Endodermal cell (in vitro differentiated cells): ENCODE measurements at regions not wholly inside any gene's neighbourhood (a gene's known extent, or its start where the extent isn't known, plus 50 kb on each side); places are given as distances from the start of the nearest gene placed in this dataset.

ENCODE experiments used
- DNase-seq: peaks from one replicate; pipeline ENCODE4 v3.0.0-alpha.2; 2017
- H3K27ac ChIP-seq: 2 replicates; pipeline ENCODE4 v1.5.1; 2013; ENCODE audit warnings: mild to moderate bottlenecking, low read depth, low read length, moderate library complexity
- H3K27me3 ChIP-seq: 2 replicates; pipeline ENCODE4 v1.6.1; 2013; ENCODE audit warnings: mild to moderate bottlenecking, low read length, moderate library complexity; ENCODE audit not compliant: insufficient read depth, control insufficient read depth, poor library complexity, severe bottlenecking
- H3K36me3 ChIP-seq: 2 replicates; pipeline ENCODE4 v1.7.0; 2013; ENCODE audit warnings: mild to moderate bottlenecking, low read length, moderate library complexity; ENCODE audit not compliant: control insufficient read depth, insufficient read depth
- H3K4me1 ChIP-seq: one replicate; pipeline ENCODE4 v1.7.0; 2013; ENCODE audit warnings: low read length; ENCODE audit not compliant: control insufficient read depth, insufficient read depth
- H3K4me3 ChIP-seq: 2 replicates; pipeline ENCODE4 v1.5.1; 2013; ENCODE audit warnings: mild to moderate bottlenecking, low read length, moderate library complexity
- H3K9ac ChIP-seq: 2 replicates; pipeline ENCODE4 v1.6.1; 2013; ENCODE audit warnings: mild to moderate bottlenecking, low read length, moderate library complexity; ENCODE audit not compliant: poor library complexity, severe bottlenecking; ENCODE audit errors: extremely low read depth
- H3K9me3 ChIP-seq: 2 replicates; pipeline ENCODE4 v1.6.1; 2013; ENCODE audit warnings: mild to moderate bottlenecking, low read length, moderate library complexity; ENCODE audit not compliant: control insufficient read depth
- H3K27ac Mint-ChIP-seq: 2 replicates; pipeline ENCODE4 v1.8.0; 2020; ENCODE audit warnings: mixed read lengths
- H3K27me3 Mint-ChIP-seq: 2 replicates; pipeline ENCODE4 v1.8.0; 2021; ENCODE audit warnings: mild to moderate bottlenecking, mixed read lengths; ENCODE audit not compliant: insufficient read depth
- H3K36me3 Mint-ChIP-seq: 2 replicates; pipeline ENCODE4 v1.8.0; 2020; ENCODE audit warnings: low read depth, mixed read lengths
- H3K4me1 Mint-ChIP-seq: 2 replicates; pipeline ENCODE4 v1.8.0; 2020; ENCODE audit warnings: mixed read lengths
- H3K4me3 Mint-ChIP-seq: 2 replicates; pipeline ENCODE4 v1.8.0; 2020; ENCODE audit warnings: mild to moderate bottlenecking, moderate library complexity, mixed read lengths
- H3K9me3 Mint-ChIP-seq: 2 replicates; pipeline ENCODE4 v1.8.0; 2020; ENCODE audit warnings: mild to moderate bottlenecking, mixed read lengths
- CTCF ChIP-seq: fragments of 200-600 bp; sonication (generic); conservative IDR thresholded peaks from 2 replicates; pipeline ENCODE4 v1.5.0; 2021; ENCODE audit warnings: antibody characterized with exemption, mild to moderate bottlenecking
- WGBS, 2 experiments: methylation state at CpG; one replicate each; pipeline versions ENCODE4 v1.1.5 to v1.1.7; 2013; ENCODE audit warnings: missing lambda C conversion rate in 2 of 2, mixed read lengths in 1 of 2; ENCODE audit not compliant: insufficient coverage in 1 of 2, insufficient read length in 1 of 2; 5-methylcytosine and 5-hydroxymethylcytosine counted together

GRCh38 chr5:88370824-88371223 is 102.2 kb upstream of the TMEM161B start:
- no peak overlapping the region for H3K4me3 Mint-ChIP-seq
- H3K27me3 ChIP-seq = no peaks in the 10 kb centered on the region

GRCh38 chr5:88368201-88368600 is 99.6 kb upstream of the TMEM161B start:
- no peak overlapping the region for H3K27ac Mint-ChIP-seq
- no peaks in the 10 kb centered on the region for H3K27me3 Mint-ChIP-seq
- Histone ChIP-seq H3K9ac (no peak overlapping the region), H3K27me3 (no peaks in the 10 kb centered on the region), H3K4me1 (no peaks in the 10 kb centered on the region), H3K4me3 (no peak overlapping the region), H3K36me3 (no peaks in the 10 kb centered on the region), H3K9me3 (no peaks in the 10 kb centered on the region), H3K27ac (no peak overlapping the region)
- no peak overlapping the region for H3K4me3 Mint-ChIP-seq
- no peak for DNase-seq
- no peaks in the 10 kb centered on the region for H3K4me1 Mint-ChIP-seq
- TF ChIP-seq CTCF = no peak
- no peaks in the 10 kb centered on the region for H3K9me3 Mint-ChIP-seq
- H3K36me3 Mint-ChIP-seq = no peaks in the 10 kb centered on the region
- 96 to 100% methylated on average over 1 to 2 of the region's 2 CpGs for WGBS, 2 experiments

More at GRCh38 chr5:88370824-88371223, 102.2 kb upstream of the TMEM161B start:
- H3K27ac ChIP-seq = no peak overlapping the region
- H3K4me1 Mint-ChIP-seq = peaks cover 4% of the 10 kb centered on the region
- no peaks in the 10 kb centered on the region for H3K36me3 ChIP-seq
- H3K4me1 ChIP-seq = no peaks in the 10 kb centered on the region
- no peak for TF ChIP-seq CTCF
- H3K9me3 ChIP-seq = peaks cover 9% of the 10 kb centered on the region
- no peaks in the 10 kb centered on the region for H3K27me3 Mint-ChIP-seq
- H3K27ac Mint-ChIP-seq = no peak overlapping the region
- H3K4me3 ChIP-seq = no peak overlapping the region
- no peak for DNase-seq
- H3K9ac ChIP-seq = no peak overlapping the region
- H3K36me3 Mint-ChIP-seq = no peaks in the 10 kb centered on the region
- H3K9me3 Mint-ChIP-seq = no peaks in the 10 kb centered on the region

GRCh38 chr5:88364991-88365390 is 96.3 kb upstream of the TMEM161B start:
- no peak for TF ChIP-seq CTCF
- no peaks in the 10 kb centered on the region for H3K9me3 ChIP-seq
- H3K4me3 ChIP-seq = no peak overlapping the region
- Mint-ChIP-seq H3K4me1 (no peaks in the 10 kb centered on the region), H3K27ac (no peak overlapping the region), H3K36me3 (no peaks in the 10 kb centered on the region), H3K4me3 (no peak overlapping the region), H3K9me3 (no peaks in the 10 kb centered on the region), H3K27me3 (no peaks in the 10 kb centered on the region)
- no peak overlapping the region for H3K9ac ChIP-seq
- 67 to 87% methylated on average over 2 to 4 of the region's 4 CpGs for WGBS, 2 experiments
- H3K4me1 ChIP-seq = no peaks in the 10 kb centered on the region
- H3K27ac ChIP-seq = no peak overlapping the region
- no peaks in the 10 kb centered on the region for H3K36me3 ChIP-seq
- no peak for DNase-seq
- H3K27me3 ChIP-seq = no peaks in the 10 kb centered on the region
